ENCODE measurements at regions not wholly inside any gene's neighbourhood (a gene's known extent, or its start where the extent isn't known, plus 50 kb on each side); places are given as distances from the start of the nearest gene placed in this dataset.

DNA sequence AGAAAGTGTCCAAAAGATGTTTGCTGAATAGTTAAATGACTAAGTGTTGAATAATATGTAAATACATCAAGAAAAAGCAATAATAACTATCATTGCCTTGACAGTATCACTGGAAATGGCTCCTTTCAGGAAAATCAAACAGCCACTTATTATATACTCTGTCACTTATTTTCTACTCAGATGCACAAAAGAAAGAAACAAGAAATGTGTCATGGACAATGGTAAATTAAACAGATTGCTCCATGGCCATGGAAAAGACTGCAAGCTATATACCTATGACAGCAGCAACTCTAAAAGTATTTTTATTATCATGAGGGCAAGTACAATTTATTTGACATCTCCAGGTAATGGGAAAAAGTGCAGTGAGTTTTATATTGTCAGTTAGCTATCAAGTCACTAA, 52.9 kb upstream of the GUCY1A2 start:
- no peak for TF ChIP-seq CTCF (IDR thresholded peaks at IDR 0.05; ENCODE audit: low read depth, low read length)
- no peak for DNase-seq (ENCODE audit: low read depth, low spot score)
- CTCF ChIA-PET: no interaction called here
- Histone ChIP-seq H3K9me3 (ENCODE audit: control insufficient read depth, insufficient read depth, low read length) (no peaks in the 10 kb centered on the region), H3K4me3 (ENCODE audit: low read depth, low read length) (no peak overlapping the region), H3K27ac (ENCODE audit: low read depth, low read length) (no peak overlapping the region), H3K27me3 (ENCODE audit: control insufficient read depth, insufficient read depth, low read length) (no peaks in the 10 kb centered on the region)
- POLR2A ChIA-PET: no interaction called here
